ENCODE measurements at regions not wholly inside any gene's neighbourhood (a gene's known extent, or its start where the extent isn't known, plus 50 kb on each side); places are given as distances from the start of the nearest gene placed in this dataset.

DNA sequence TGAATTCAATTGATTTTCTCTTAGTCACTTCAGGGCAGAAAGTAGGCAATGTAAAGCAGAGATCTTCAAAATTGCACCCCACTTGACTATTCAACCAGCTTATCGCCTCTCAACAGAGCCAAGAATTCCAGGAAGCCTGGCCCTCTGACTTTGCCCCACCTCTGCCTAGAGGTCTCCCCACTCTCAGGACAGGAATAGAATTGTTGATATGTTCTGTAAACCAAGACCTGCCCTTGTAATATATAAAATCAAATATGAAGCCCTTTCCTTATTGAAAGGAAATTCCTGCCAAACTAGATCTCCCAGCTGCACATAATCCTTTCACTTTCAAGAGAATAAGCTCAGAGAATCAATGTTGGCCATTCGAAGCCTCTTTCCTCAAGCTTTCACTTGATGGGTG lies 116.1 kb upstream of the DPT start:
- Histone ChIP-seq H3K4me3 (ENCODE audit: low read length) (no peak overlapping the region), H3K9ac (ENCODE audit: extremely low read depth, low read length, poor library complexity, severe bottlenecking) (no peak overlapping the region), H3K27ac (ENCODE audit: low read depth, low read length) (no peak overlapping the region), H3K4me1 (ENCODE audit: control insufficient read depth, insufficient read depth, low read length) (no peaks in the 10 kb centered on the region), H3K27me3 (ENCODE audit: control insufficient read depth, insufficient read depth, low read length, poor library complexity, severe bottlenecking) (no peaks in the 10 kb centered on the region), H3K36me3 (ENCODE audit: control insufficient read depth, insufficient read depth, low read length) (no peaks in the 10 kb centered on the region), H3K9me3 (ENCODE audit: control insufficient read depth, low read length) (no peaks in the 10 kb centered on the region)
- no peaks in the 10 kb centered on the region for H3K9me3 Mint-ChIP-seq
- H3K27me3 Mint-ChIP-seq (ENCODE audit: insufficient read depth): no peaks in the 10 kb centered on the region
- no peaks in the 10 kb centered on the region for H3K36me3 Mint-ChIP-seq (ENCODE audit: low read depth)
- H3K4me1 Mint-ChIP-seq: no peaks in the 10 kb centered on the region
- TF ChIP-seq, protein P1, sequence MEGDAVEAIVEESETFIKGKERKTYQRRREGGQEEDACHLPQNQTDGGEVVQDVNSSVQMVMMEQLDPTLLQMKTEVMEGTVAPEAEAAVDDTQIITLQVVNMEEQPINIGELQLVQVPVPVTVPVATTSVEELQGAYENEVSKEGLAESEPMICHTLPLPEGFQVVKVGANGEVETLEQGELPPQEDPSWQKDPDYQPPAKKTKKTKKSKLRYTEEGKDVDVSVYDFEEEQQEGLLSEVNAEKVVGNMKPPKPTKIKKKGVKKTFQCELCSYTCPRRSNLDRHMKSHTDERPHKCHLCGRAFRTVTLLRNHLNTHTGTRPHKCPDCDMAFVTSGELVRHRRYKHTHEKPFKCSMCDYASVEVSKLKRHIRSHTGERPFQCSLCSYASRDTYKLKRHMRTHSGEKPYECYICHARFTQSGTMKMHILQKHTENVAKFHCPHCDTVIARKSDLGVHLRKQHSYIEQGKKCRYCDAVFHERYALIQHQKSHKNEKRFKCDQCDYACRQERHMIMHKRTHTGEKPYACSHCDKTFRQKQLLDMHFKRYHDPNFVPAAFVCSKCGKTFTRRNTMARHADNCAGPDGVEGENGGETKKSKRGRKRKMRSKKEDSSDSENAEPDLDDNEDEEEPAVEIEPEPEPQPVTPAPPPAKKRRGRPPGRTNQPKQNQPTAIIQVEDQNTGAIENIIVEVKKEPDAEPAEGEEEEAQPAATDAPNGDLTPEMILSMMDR (conservative IDR thresholded peaks at IDR 0.05): no peak
- 93 to 100% methylated on average over 1 to 2 of the region's 2 CpGs for WGBS, 2 experiments (ENCODE audit: insufficient coverage in 1 of 2, insufficient read length in 1 of 2)
- no peak overlapping the region for H3K27ac Mint-ChIP-seq
- H3K4me3 Mint-ChIP-seq: no peak overlapping the region
- DNase-seq: no peak

DNA sequence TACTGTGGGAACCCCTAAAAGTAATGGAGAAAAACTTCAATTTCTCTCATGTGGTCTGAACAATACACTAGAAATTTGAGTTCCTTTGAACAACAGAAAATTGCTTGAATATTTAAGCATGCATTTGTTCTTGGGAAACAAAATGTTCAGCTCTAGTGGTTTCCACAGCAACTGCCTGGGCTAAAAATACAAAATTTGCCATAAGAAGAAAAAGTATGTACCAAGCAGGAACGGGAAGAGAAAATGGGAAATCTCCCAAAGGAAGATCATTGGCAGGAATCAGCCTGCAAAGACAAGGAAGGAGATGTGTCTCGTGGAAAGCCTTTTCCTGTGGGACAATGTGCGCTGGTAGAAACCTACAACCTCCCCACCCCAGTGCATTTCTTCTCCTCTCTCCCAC lies 119.0 kb upstream of the DPT start:
- Mint-ChIP-seq H3K4me3 (no peak overlapping the region), H3K4me1 (no peaks in the 10 kb centered on the region), H3K9me3 (peaks cover 2% of the 10 kb centered on the region), H3K27ac (no peak overlapping the region), H3K36me3 (ENCODE audit: low read depth) (no peaks in the 10 kb centered on the region), H3K27me3 (ENCODE audit: insufficient read depth) (no peaks in the 10 kb centered on the region)
- Histone ChIP-seq H3K27ac (ENCODE audit: low read depth, low read length) (no peak overlapping the region), H3K4me3 (ENCODE audit: low read length) (no peak overlapping the region), H3K9ac (ENCODE audit: extremely low read depth, low read length, poor library complexity, severe bottlenecking) (no peak overlapping the region), H3K27me3 (ENCODE audit: control insufficient read depth, insufficient read depth, low read length, poor library complexity, severe bottlenecking) (no peaks in the 10 kb centered on the region), H3K4me1 (ENCODE audit: control insufficient read depth, insufficient read depth, low read length) (no peaks in the 10 kb centered on the region), H3K36me3 (ENCODE audit: control insufficient read depth, insufficient read depth, low read length) (no peaks in the 10 kb centered on the region), H3K9me3 (ENCODE audit: control insufficient read depth, low read length) (no peaks in the 10 kb centered on the region)
- WGBS, 2 experiments (ENCODE audit: insufficient coverage in 1 of 2, insufficient read length in 1 of 2): 94 to 96% methylated on average over 3 of the region's 3 CpGs
- DNase-seq: no peak
- TF ChIP-seq, protein P1 (conservative IDR thresholded peaks at IDR 0.05): no peak

DNA sequence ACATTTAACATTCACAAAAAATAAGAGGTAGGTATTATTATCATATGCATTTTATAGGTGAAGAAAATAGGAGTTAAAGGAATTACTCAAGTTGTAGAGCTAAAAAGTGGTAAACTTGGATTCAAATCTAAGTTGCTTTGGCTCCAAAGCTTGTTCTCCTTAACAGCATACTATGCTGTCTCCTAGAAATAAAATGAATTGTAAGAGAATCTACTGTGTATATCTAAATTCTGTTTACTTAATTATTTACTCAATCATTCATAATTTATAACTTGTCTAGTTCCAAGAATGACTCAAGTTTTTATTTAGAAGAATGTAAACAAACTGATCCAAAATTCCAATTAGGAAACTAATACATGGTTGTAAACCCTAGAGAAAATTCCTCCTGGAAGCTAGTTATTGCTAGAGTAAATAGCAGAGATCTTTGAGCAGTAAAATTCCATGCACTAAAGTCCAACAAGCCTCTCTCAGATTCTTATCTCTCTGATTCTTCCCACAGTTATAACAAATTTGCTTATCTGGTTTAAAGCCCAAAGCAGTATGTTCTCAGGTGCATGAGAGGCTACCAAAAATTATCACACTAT lies 132.5 kb upstream of the DPT start:
- TF ChIP-seq, protein P1 (conservative IDR thresholded peaks at IDR 0.05): no peak
- Histone ChIP-seq H3K27me3 (ENCODE audit: control insufficient read depth, insufficient read depth, low read length, poor library complexity, severe bottlenecking) (no peaks in the 10 kb centered on the region), H3K27ac (ENCODE audit: low read depth, low read length) (no peak overlapping the region), H3K9me3 (ENCODE audit: control insufficient read depth, low read length) (peaks cover 9% of the 10 kb centered on the region), H3K9ac (ENCODE audit: extremely low read depth, low read length, poor library complexity, severe bottlenecking) (no peak overlapping the region), H3K4me1 (ENCODE audit: control insufficient read depth, insufficient read depth, low read length) (no peaks in the 10 kb centered on the region), H3K4me3 (ENCODE audit: low read length) (no peak overlapping the region), H3K36me3 (ENCODE audit: control insufficient read depth, insufficient read depth, low read length) (no peaks in the 10 kb centered on the region)
- H3K4me3 Mint-ChIP-seq: no peak overlapping the region
- no peaks in the 10 kb centered on the region for H3K4me1 Mint-ChIP-seq
- H3K27ac Mint-ChIP-seq: no peak overlapping the region
- peaks cover 8% of the 10 kb centered on the region for H3K9me3 Mint-ChIP-seq
- no peaks in the 10 kb centered on the region for H3K27me3 Mint-ChIP-seq (ENCODE audit: insufficient read depth)
- no peak for DNase-seq
- H3K36me3 Mint-ChIP-seq (ENCODE audit: low read depth): no peaks in the 10 kb centered on the region

Measured in endodermal cell (in vitro differentiated cells).